CD4-positive, alpha-beta T cell (primary cell): ENCODE measurements at regions not wholly inside any gene's neighbourhood (a gene's known extent, or its start where the extent isn't known, plus 50 kb on each side); places are given as distances from the start of the nearest gene placed in this dataset.

Source experiments
- ATAC-seq: fragments of 200-7000 bp; cut with Tn5 transposase; one replicate; pipeline ENCODE4 v1.10.0; 2022; ENCODE audit warnings: mild to moderate bottlenecking; ENCODE audit not compliant: poor library complexity
- CTCF ChIA-PET: fragments of 350-600 bp; sonication (Branson Sonifier 250); formaldehyde crosslinking; loops from one replicate; lab custom pipeline; 2021; ENCODE audit warnings: antibody characterized with exemption, inconsistent platforms; lab: Charles Lee
- POLR2A ChIA-PET: fragments of 350-600 bp; sonication (Branson Sonifier 250); formaldehyde crosslinking; loops from one replicate; lab custom pipeline; 2021; ENCODE audit warnings: antibody characterized with exemption, inconsistent platforms; lab: Charles Lee
- DNase-seq, 14 experiments: peaks; one replicate each; pipeline ENCODE4 v3.0.0-alpha.2; 2013 to 2020; ENCODE audit warnings: mixed read lengths in 2 of 14
- H3K27ac ChIP-seq, 2 donors: one replicate each; pipeline versions ENCODE4 v1.5.1 to v1.7.0; 2013; ENCODE audit warnings: low read length in 2 of 2, low read depth in 1 of 2, mild to moderate bottlenecking in 1 of 2
- H3K27me3 ChIP-seq, 2 experiments: 1 replicate in 1 of 2; 2 replicates in 1 of 2; pipeline versions ENCODE4 v1.6.1 to v1.7.0; 2013; ENCODE audit warnings: low read length in 2 of 2, control low read depth in 1 of 2, mild to moderate bottlenecking in 1 of 2, moderate library complexity in 1 of 2; ENCODE audit not compliant: insufficient read depth in 2 of 2, control insufficient read depth in 1 of 2
- H3K36me3 ChIP-seq: one replicate; pipeline ENCODE4 v1.6.1; 2013; ENCODE audit warnings: low read length, control low read depth; ENCODE audit not compliant: insufficient read depth
- H3K4me1 ChIP-seq: one replicate; pipeline ENCODE4 v1.6.1; 2013; ENCODE audit warnings: low read length, control low read depth; ENCODE audit not compliant: insufficient read depth
- H3K4me3 ChIP-seq: one replicate; pipeline ENCODE4 v1.5.1; 2013; ENCODE audit warnings: mild to moderate bottlenecking, low read length, moderate library complexity
- H3K9me3 ChIP-seq, 2 experiments: 1 replicate in 1 of 2; 2 replicates in 1 of 2; pipeline versions ENCODE4 v1.6.1 to v1.7.0; 2013; ENCODE audit warnings: low read length in 2 of 2, mild to moderate bottlenecking in 2 of 2, control low read depth in 1 of 2, moderate library complexity in 1 of 2; ENCODE audit not compliant: control insufficient read depth in 1 of 2, insufficient read depth in 1 of 2
- H3K27ac Mint-ChIP-seq: one replicate; pipeline ENCODE4 v1.8.0; 2020; ENCODE audit warnings: mixed read lengths
- H3K27me3 Mint-ChIP-seq: one replicate; pipeline ENCODE4 v1.8.0; 2021; ENCODE audit warnings: mixed read lengths
- H3K36me3 Mint-ChIP-seq: one replicate; pipeline ENCODE4 v1.8.0; 2021; ENCODE audit warnings: low read depth, mixed read lengths
- H3K4me1 Mint-ChIP-seq: one replicate; pipeline ENCODE4 v1.8.0; 2021; ENCODE audit warnings: low read depth, mixed read lengths
- H3K4me3 Mint-ChIP-seq: one replicate; pipeline ENCODE4 v1.8.0; 2020; ENCODE audit warnings: mild to moderate bottlenecking, mixed read lengths
- H3K9me3 Mint-ChIP-seq: one replicate; pipeline ENCODE4 v1.8.0; 2020; ENCODE audit warnings: mixed read lengths
- CTCF ChIP-seq: fragments of 200-600 bp; IDR thresholded peaks from one replicate; pipeline ENCODE4 v1.8.0; 2022; ENCODE audit warnings: antibody characterized with exemption, mild to moderate bottlenecking
- intact Hi-C, 2 experiments: fragments of 100-400 bp; cut with DNase I in 1 of 2; cut with micrococcal nuclease in 1 of 2; formaldehyde crosslinking; loops; one replicate each; pipeline versions ENCODE4 v1.15.1 to v1.9.0; 2023 to 2025; cut with DNase I, micrococcal nuclease

DNA sequence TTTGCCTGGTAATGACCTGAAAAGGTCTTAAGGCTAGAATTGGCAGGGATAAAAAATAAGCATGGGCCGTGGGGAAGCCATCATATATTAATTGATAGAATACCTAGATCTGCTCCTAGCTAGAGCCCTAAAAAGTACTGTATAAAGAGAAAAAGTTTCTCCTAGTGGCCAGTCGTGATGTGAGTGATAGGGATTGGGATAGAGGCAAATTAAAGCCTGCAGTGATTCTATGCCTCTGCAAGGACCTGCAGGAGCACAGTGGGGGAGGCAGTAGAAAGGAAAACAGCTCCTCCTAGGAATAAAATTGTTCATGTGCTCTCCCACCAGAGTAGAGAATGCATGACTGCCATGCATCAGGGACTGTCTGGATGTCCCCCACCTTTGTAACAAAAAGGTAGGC is 56.2 kb upstream of the FTMT start:
- intact Hi-C loops: no loop called here
- TF ChIP-seq CTCF: no peak

GRCh38 chr5:121797681-121798518 is 53.8 kb upstream of the FTMT start:
- Mint-ChIP-seq H3K27me3 (no peaks in the 10 kb centered on the region), H3K4me3 (no peak overlapping the region), H3K27ac (no peak overlapping the region), H3K36me3 (no peaks in the 10 kb centered on the region), H3K4me1 (no peaks in the 10 kb centered on the region), H3K9me3 (peaks cover 2% of the 10 kb centered on the region)
- intact Hi-C loops: no loop called here
- H3K4me3 ChIP-seq: no peak overlapping the region
- ATAC-seq (no peak), DNase-seq (no peak)
- TF ChIP-seq CTCF: no peak
- no peaks in the 10 kb centered on the region for H3K27me3 ChIP-seq
- H3K4me1 ChIP-seq: no peaks in the 10 kb centered on the region
- H3K36me3 ChIP-seq: no peaks in the 10 kb centered on the region
- no peak overlapping the region for H3K27ac ChIP-seq
- ChIA-PET POLR2A (no interaction called here), CTCF (no interaction called here)
- no peaks in the 10 kb centered on the region for H3K9me3 ChIP-seq

More for the DNA sequence above, 56.2 kb upstream of the FTMT start:
- Mint-ChIP-seq H3K27ac (no peak overlapping the region), H3K27me3 (no peaks in the 10 kb centered on the region), H3K4me1 (no peaks in the 10 kb centered on the region), H3K36me3 (no peaks in the 10 kb centered on the region), H3K4me3 (no peak overlapping the region), H3K9me3 (peaks cover 4% of the 10 kb centered on the region)
- H3K4me3 ChIP-seq: no peak overlapping the region
- H3K4me1 ChIP-seq: no peaks in the 10 kb centered on the region
- no peaks in the 10 kb centered on the region for H3K36me3 ChIP-seq
- H3K9me3 ChIP-seq: no peaks in the 10 kb centered on the region
- DNase-seq (no peak), ATAC-seq (no peak)
- ChIA-PET POLR2A (no interaction called here), CTCF (no interaction called here)
- H3K27me3 ChIP-seq: no peaks in the 10 kb centered on the region
- H3K27ac ChIP-seq: no peak overlapping the region
